ENCODE measurements at regions not wholly inside any gene's neighbourhood (a gene's known extent, or its start where the extent isn't known, plus 50 kb on each side); places are given as distances from the start of the nearest gene placed in this dataset.

GRCh38 chr2:2540406-2540805 lies 209.3 kb upstream of the MYT1L start (continued):
- no peak for TF ChIP-seq EP300 (IDR thresholded peaks at IDR 0.05; ENCODE audit: borderline replicate concordance in 1 of 2, low read depth in 2 of 2, low read length in 2 of 2)
- no peak for TF ChIP-seq PHF8 (conservative IDR thresholded peaks at IDR 0.05; ENCODE audit: low read depth, low read length)
- no peak for TF ChIP-seq CTBP2 (IDR thresholded peaks at IDR 0.05; ENCODE audit: borderline replicate concordance, insufficient read depth, insufficient read length, low read length)

All from H1 (cell line).